Osteocyte (in vitro differentiated cells): ENCODE measurements at regions not wholly inside any gene's neighbourhood (a gene's known extent, or its start where the extent isn't known, plus 50 kb on each side); places are given as distances from the start of the nearest gene placed in this dataset.

Experiments
- DNase-seq: peaks from one replicate; pipeline ENCODE4 v3.0.0; 2021; ENCODE audit warnings: mixed read lengths; ENCODE audit not compliant: unreplicated experiment; ENCODE audit errors: extremely low spot score
- H3K27ac Mint-ChIP-seq: one replicate; pipeline ENCODE4 v1.8.0; 2021; ENCODE audit warnings: mild to moderate bottlenecking, mixed read lengths; ENCODE audit not compliant: unreplicated experiment
- H3K27me3 Mint-ChIP-seq: one replicate; pipeline ENCODE4 v1.8.0; 2021; ENCODE audit warnings: mixed read lengths; ENCODE audit not compliant: unreplicated experiment
- H3K36me3 Mint-ChIP-seq: one replicate; pipeline ENCODE4 v1.8.0; 2021; ENCODE audit warnings: mixed read lengths; ENCODE audit not compliant: unreplicated experiment
- H3K4me1 Mint-ChIP-seq: one replicate; pipeline ENCODE4 v1.8.0; 2021; ENCODE audit warnings: mixed read lengths; ENCODE audit not compliant: unreplicated experiment
- H3K4me3 Mint-ChIP-seq: one replicate; pipeline ENCODE4 v1.8.0; 2021; ENCODE audit warnings: mild to moderate bottlenecking, moderate library complexity, mixed read lengths; ENCODE audit not compliant: unreplicated experiment
- H3K9me3 Mint-ChIP-seq: one replicate; pipeline ENCODE4 v1.8.0; 2021; ENCODE audit warnings: mixed read lengths; ENCODE audit not compliant: unreplicated experiment
- TF ChIP-seq, protein P1 (sequence below): fragments of 200-600 bp; sonication (generic); IDR thresholded peaks from 2 replicates; pipeline ENCODE4 v1.5.0; 2021; ENCODE audit warnings: antibody characterized with exemption, mild to moderate bottlenecking, moderate library complexity

- Mint-ChIP-seq H3K27ac (no peak overlapping the region), H3K27me3 (peaks cover 30% of the 10 kb centered on the region), H3K36me3 (peaks cover 4% of the 10 kb centered on the region), H3K4me3 (no peak overlapping the region), H3K4me1 (peaks cover 6% of the 10 kb centered on the region), H3K9me3 (peaks cover 8% of the 10 kb centered on the region)
- no peak for DNase-seq
- TF ChIP-seq, protein P1, sequence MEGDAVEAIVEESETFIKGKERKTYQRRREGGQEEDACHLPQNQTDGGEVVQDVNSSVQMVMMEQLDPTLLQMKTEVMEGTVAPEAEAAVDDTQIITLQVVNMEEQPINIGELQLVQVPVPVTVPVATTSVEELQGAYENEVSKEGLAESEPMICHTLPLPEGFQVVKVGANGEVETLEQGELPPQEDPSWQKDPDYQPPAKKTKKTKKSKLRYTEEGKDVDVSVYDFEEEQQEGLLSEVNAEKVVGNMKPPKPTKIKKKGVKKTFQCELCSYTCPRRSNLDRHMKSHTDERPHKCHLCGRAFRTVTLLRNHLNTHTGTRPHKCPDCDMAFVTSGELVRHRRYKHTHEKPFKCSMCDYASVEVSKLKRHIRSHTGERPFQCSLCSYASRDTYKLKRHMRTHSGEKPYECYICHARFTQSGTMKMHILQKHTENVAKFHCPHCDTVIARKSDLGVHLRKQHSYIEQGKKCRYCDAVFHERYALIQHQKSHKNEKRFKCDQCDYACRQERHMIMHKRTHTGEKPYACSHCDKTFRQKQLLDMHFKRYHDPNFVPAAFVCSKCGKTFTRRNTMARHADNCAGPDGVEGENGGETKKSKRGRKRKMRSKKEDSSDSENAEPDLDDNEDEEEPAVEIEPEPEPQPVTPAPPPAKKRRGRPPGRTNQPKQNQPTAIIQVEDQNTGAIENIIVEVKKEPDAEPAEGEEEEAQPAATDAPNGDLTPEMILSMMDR, result no peak
Observed at GRCh38 chr2:121017396-121017795, 267.6 kb downstream of the TFCP2L1 start.

DNA sequence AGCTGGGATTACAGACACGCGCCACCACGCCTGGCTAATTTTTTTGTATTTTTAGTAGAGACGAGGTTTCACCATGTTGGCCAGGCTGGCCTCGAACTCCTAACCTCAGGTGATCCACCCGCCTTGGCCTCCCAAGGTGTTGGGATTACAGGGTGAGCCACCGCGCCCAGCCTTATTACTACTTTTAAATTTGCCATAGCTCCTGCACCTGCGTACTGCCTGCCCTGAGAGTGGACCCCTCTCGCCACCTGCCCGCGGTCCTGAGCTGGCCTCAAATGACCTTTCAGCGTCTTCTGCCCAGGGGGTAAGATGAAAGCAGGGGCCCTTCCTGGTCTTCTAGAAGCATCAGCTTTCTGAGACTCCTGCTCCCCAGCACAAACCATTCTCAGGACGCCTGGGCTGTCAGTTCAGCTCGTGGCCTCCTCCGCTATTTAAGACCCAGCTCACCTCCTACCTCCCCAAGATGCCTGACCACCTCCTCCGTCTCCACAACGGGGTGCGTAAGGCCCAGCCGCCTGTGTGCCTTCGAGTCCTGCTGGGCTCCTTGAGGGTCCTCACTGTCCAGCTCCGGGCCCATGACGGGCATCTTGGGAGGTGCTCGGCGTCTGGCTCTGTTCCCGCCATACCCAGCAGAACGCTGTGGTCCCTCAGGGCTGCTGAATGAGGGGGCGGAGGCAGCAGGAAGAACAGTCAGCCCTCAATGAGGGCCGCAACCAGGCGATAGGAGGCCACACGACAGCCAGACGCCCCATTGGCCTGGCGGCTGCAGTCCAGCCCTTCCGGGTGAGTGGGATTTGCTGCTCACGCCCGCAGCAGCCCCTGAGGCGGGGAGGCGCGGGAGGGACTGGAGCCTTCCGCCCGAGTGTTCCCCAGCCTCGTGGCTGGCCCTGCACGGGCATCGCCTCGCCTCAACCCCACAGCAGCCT is 266.6 kb downstream of the TFCP2L1 start:
- no peak overlapping the region for H3K4me3 Mint-ChIP-seq
- peak; percentile 79 for DNase-seq
- peaks cover 8% of the 10 kb centered on the region for H3K9me3 Mint-ChIP-seq
- peaks cover 6% of the 10 kb centered on the region for H3K4me1 Mint-ChIP-seq
- TF ChIP-seq, protein P1, result no peak
- H3K27ac Mint-ChIP-seq, result no peak overlapping the region
- H3K27me3 Mint-ChIP-seq, result peaks cover 28% of the 10 kb centered on the region
- H3K36me3 Mint-ChIP-seq, result peaks cover 4% of the 10 kb centered on the region

- Mint-ChIP-seq H3K4me3 (no peak overlapping the region), H3K9me3 (peaks cover 4% of the 10 kb centered on the region), H3K27me3 (peaks cover 25% of the 10 kb centered on the region), H3K36me3 (no peaks in the 10 kb centered on the region), H3K27ac (no peak overlapping the region), H3K4me1 (peaks cover 6% of the 10 kb centered on the region)
- peak; percentile 79 for DNase-seq
- TF ChIP-seq, protein P1, result no peak
Observed at GRCh38 chr2:121019071-121019470, 265.9 kb downstream of the TFCP2L1 start.

DNA sequence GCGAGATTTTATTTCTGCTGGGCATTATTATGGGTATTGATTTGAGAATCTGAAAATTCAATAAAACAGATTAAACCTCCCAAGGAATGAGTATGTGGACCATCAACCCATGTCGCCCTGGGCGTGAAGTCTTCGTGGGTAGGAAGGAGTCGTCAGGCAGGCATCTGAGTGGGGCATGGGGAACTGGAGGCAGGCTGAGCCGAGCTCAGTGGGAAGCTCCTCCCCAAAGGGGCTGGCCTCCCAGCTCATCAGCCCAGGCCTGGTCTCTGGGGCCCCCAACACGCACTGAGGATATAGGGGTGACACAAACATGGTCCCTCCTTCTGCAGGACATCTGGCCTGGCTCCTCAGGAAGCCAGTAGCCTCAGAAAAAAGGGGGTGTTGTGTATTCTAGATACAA is 265.2 kb downstream of the TFCP2L1 start:
- DNase-seq, result no peak
- peaks cover 24% of the 10 kb centered on the region for H3K27me3 Mint-ChIP-seq
- no peaks in the 10 kb centered on the region for H3K36me3 Mint-ChIP-seq
- H3K9me3 Mint-ChIP-seq, result peaks cover 4% of the 10 kb centered on the region
- no peak overlapping the region for H3K27ac Mint-ChIP-seq
- TF ChIP-seq, protein P1, result no peak
- peaks cover 6% of the 10 kb centered on the region for H3K4me1 Mint-ChIP-seq
- no peak overlapping the region for H3K4me3 Mint-ChIP-seq

- Mint-ChIP-seq H3K4me3 (no peak overlapping the region), H3K9me3 (peaks cover 9% of the 10 kb centered on the region), H3K36me3 (no peaks in the 10 kb centered on the region), H3K27ac (no peak overlapping the region), H3K27me3 (peaks cover 27% of the 10 kb centered on the region), H3K4me1 (peaks cover 6% of the 10 kb centered on the region)
- no peak for DNase-seq
- TF ChIP-seq, protein P1, result no peak
Observed at GRCh38 chr2:121021685-121022084, 263.3 kb downstream of the TFCP2L1 start.
